ENCODE measurements at regions not wholly inside any gene's neighbourhood (a gene's known extent, or its start where the extent isn't known, plus 50 kb on each side); places are given as distances from the start of the nearest gene placed in this dataset.

DNA sequence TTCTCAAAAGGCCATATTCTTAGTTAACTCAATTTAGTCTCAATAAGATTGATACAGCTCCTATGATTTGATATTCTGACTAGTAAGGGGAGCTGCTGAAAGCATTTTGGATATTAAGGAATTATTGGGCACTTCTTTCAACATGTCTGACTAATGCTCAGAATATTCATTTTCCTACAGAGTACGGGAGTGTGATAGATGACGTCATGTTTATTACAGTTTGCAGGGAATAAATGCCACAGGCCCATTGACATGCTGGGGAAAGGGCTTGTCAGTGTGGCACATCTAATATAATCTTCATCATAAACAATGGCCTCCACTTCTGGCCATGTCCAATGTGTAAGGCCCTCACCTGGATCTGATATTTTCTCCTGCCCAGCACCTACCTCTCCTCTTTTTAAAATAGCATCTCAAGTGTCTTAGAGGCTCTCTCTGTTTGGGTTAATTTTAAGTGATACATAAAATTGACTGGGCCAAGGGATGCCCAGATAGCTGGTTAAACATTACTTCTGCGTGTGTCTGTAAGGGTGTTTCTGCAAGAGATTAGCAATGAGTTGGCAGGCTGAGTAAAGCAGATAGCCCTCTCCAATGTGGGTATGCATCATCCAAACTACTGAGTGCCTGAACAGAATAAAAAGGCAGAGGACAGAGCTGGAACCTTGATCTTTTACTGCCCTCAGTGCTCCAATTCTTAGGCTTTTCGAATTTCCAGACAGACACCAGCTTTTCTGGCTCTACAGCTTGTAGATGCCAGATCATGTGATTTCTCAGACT is 99.3 kb downstream of the SLC24A2 start:
- peaks cover 0 to 10% of the 10 kb centered on the region in 2 donors for H3K9me3 ChIP-seq (replicated peaks in 1 of 2; ENCODE audit: control insufficient read depth in 1 of 2, insufficient read depth in 1 of 2, low read length in 2 of 2)
- Mint-ChIP-seq H3K27me3 (ENCODE audit: low read depth in 3 of 3) (no peaks in the 10 kb centered on the region), H3K4me1 (no peaks in the 10 kb centered on the region), H3K36me3 (no peaks in the 10 kb centered on the region), H3K4me3 (no peak overlapping the region), H3K27ac (no peak overlapping the region), H3K9me3 (peaks cover 3 to 21% (median 12%) of the 10 kb centered on the region in 7 donors)
- intact Hi-C loops (cut with micrococcal nuclease) = no loop called here
- H3K27ac ChIP-seq (ENCODE audit: low read depth in 1 of 2, low read length in 2 of 2) = no peak overlapping the region
- WGBS (ENCODE audit: insufficient coverage) = 88% methylated on average over 2 of the region's 4 CpGs
- no peak for TF ChIP-seq CTCF (IDR thresholded peaks at IDR 0.05)
- no peak overlapping the region for H2AFZ ChIP-seq (ENCODE audit: insufficient read depth, low read depth, low read length, poor library complexity, severe bottlenecking)
- no peaks in the 10 kb centered on the region for H3K4me1 ChIP-seq (ENCODE audit: control insufficient read depth in 1 of 2, insufficient read depth in 2 of 2, low read length in 2 of 2)
- no peaks in the 10 kb centered on the region for H3K36me3 ChIP-seq (replicated peaks in 1 of 2; ENCODE audit: control insufficient read depth in 1 of 2, insufficient read depth in 2 of 2, low read length in 2 of 2)
- H4K20me1 ChIP-seq (ENCODE audit: insufficient read depth, low read length) = no peaks in the 10 kb centered on the region
- no peak overlapping the region for H3K9ac ChIP-seq (ENCODE audit: insufficient read depth, low read length, poor library complexity, severe bottlenecking)
- no peak for DNase-seq
- H3K4me2 ChIP-seq (replicated peaks; ENCODE audit: extremely low read depth, low read length, poor library complexity, severe bottlenecking) = no peak overlapping the region
- H3K4me3 ChIP-seq (replicated peaks in 1 of 3; ENCODE audit: low read depth in 2 of 3, low read length in 3 of 3) = no peak overlapping the region
- H3K27me3 ChIP-seq (ENCODE audit: control insufficient read depth in 2 of 2, insufficient read depth in 2 of 2, low read length in 2 of 2) = no peaks in the 10 kb centered on the region
- no peaks in the 10 kb centered on the region for H3K79me2 ChIP-seq (ENCODE audit: insufficient read depth, low read length)

DNA sequence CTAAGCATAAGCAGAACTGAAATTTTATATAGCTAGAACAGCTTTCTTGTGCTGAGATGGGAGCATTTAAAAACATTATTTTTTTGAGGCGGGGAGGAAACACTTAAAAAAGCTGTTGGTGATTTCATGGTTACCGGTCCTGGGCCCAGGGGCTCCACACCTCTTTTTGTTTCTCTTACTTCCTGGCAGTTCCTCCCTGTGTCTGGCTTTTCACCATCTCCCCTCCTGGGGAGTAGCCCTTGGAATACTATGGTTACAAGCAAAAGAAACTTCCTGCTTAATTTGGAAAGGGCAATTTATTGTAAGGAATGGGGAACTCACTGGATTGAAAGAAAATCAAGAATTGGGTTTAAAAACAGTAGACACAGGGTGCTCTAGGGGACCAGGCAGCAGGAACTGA is 105.1 kb downstream of the SLC24A2 start:
- no peak overlapping the region for H3K4me2 ChIP-seq (replicated peaks; ENCODE audit: extremely low read depth, low read length, poor library complexity, severe bottlenecking)
- no peaks in the 10 kb centered on the region for H3K27me3 Mint-ChIP-seq (ENCODE audit: low read depth in 3 of 3)
- intact Hi-C loops (cut with micrococcal nuclease) = no loop called here
- no peaks in the 10 kb centered on the region for H3K4me1 ChIP-seq (ENCODE audit: control insufficient read depth in 1 of 2, insufficient read depth in 2 of 2, low read length in 2 of 2)
- DNase-seq = no peak
- no peak for TF ChIP-seq CTCF (IDR thresholded peaks at IDR 0.05)
- no peak overlapping the region for H3K27ac Mint-ChIP-seq
- H3K4me3 ChIP-seq (replicated peaks in 1 of 3; ENCODE audit: low read depth in 2 of 3, low read length in 3 of 3) = no peak overlapping the region
- H3K9me3 ChIP-seq (replicated peaks in 1 of 2; ENCODE audit: control insufficient read depth in 1 of 2, insufficient read depth in 1 of 2, low read length in 2 of 2) = peaks cover 0 to 10% of the 10 kb centered on the region in 2 donors
- H4K20me1 ChIP-seq (ENCODE audit: insufficient read depth, low read length) = no peaks in the 10 kb centered on the region
- H3K4me1 Mint-ChIP-seq = no peaks in the 10 kb centered on the region
- H3K9me3 Mint-ChIP-seq = peaks cover 3 to 19% (median 13%) of the 10 kb centered on the region in 7 donors
- no peaks in the 10 kb centered on the region for H3K79me2 ChIP-seq (ENCODE audit: insufficient read depth, low read length)
- no peaks in the 10 kb centered on the region for H3K36me3 ChIP-seq (replicated peaks in 1 of 2; ENCODE audit: control insufficient read depth in 1 of 2, insufficient read depth in 2 of 2, low read length in 2 of 2)
- no peaks in the 10 kb centered on the region for H3K36me3 Mint-ChIP-seq
- no peaks in the 10 kb centered on the region for H3K27me3 ChIP-seq (ENCODE audit: control insufficient read depth in 2 of 2, insufficient read depth in 2 of 2, low read length in 2 of 2)
- H2AFZ ChIP-seq (ENCODE audit: insufficient read depth, low read depth, low read length, poor library complexity, severe bottlenecking) = no peak overlapping the region
- no CpG with 5 or more reads among the region's 2 CpGs for WGBS (ENCODE audit: insufficient coverage)
- H3K9ac ChIP-seq (ENCODE audit: insufficient read depth, low read length, poor library complexity, severe bottlenecking) = no peak overlapping the region
- no peak overlapping the region for H3K27ac ChIP-seq (ENCODE audit: low read depth in 1 of 2, low read length in 2 of 2)
- no peak overlapping the region for H3K4me3 Mint-ChIP-seq

Data from CD14-positive monocyte (primary cell).